Esophagus muscularis mucosa (tissue), 4 donors: ENCODE measurements at regions not wholly inside any gene's neighbourhood (a gene's known extent, or its start where the extent isn't known, plus 50 kb on each side); places are given as distances from the start of the nearest gene placed in this dataset.

ENCODE experiments used
- DNase-seq: peaks from one replicate; pipeline ENCODE4 v3.0.0-alpha.2; 2017; ENCODE audit errors: extremely low spot score
- H3K27ac ChIP-seq, 4 donors: fragments of 200-600 bp; sonication (generic); replicated peaks in 1 of 4; 1 replicate in 3 of 4; 2 replicates in 1 of 4; pipeline ENCODE4 v1.5.1; 2016 to 2019; ENCODE audit warnings: mild to moderate bottlenecking in 1 of 4
- H3K27me3 ChIP-seq, 4 donors: fragments of 200-600 bp; sonication (generic); one replicate each; pipeline versions ENCODE4 v1.5.1 to v1.6.0; 2016 to 2019
- H3K36me3 ChIP-seq, 4 donors: fragments of 200-600 bp; sonication (generic); one replicate each; pipeline ENCODE4 v1.5.1; 2016 to 2019
- H3K4me1 ChIP-seq, 4 donors: fragments of 200-600 bp; sonication (generic); one replicate each; pipeline ENCODE4 v1.5.1; 2016 to 2019
- H3K4me3 ChIP-seq, 4 donors: fragments of 200-600 bp; sonication (generic); 1 replicate in 2 of 4; 2 replicates in 2 of 4; pipeline ENCODE4 v1.5.1; 2016 to 2019; ENCODE audit warnings: mild to moderate bottlenecking in 4 of 4, moderate library complexity in 1 of 4
- H3K9me3 ChIP-seq, 4 donors: fragments of 200-600 bp; sonication (generic); 1 replicate in 3 of 4; 2 replicates in 1 of 4; pipeline ENCODE4 v1.5.1; 2016 to 2019
- EP300 ChIP-seq: sonication (generic); formaldehyde crosslinking; IDR thresholded peaks from one replicate; pipeline ENCODE4 v1.6.1; 2017; ENCODE audit warnings: antibody characterized with exemption
- POLR2A ChIP-seq: fragments of 450-650 bp; IDR thresholded peaks from one replicate; pipeline ENCODE4 v1.6.1; 2017; ENCODE audit warnings: antibody characterized with exemption, moderate library complexity, mild to moderate bottlenecking, low read depth
- POLR2AphosphoS5 ChIP-seq, 2 donors: sonication (generic); formaldehyde crosslinking; IDR thresholded peaks; one replicate each; pipeline ENCODE4 v1.6.1; 2017; ENCODE audit warnings: antibody characterized with exemption in 2 of 2
- WGBS: methylation state at CpG from one replicate; pipeline ENCODE4 v1.1.5; 2018; 5-methylcytosine and 5-hydroxymethylcytosine counted together
- intact Hi-C: fragments of 100-400 bp; cut with DNase I; formaldehyde crosslinking; loops from one replicate; pipeline ENCODE4 v1.15.1; 2023
- TF ChIP-seq, protein P1 (sequence below), 3 experiments: fragments of 200-600 bp in 2 of 3; fragments of 450-650 bp in 1 of 3; sonication (generic) in 2 of 3; IDR thresholded peaks; one replicate each; pipeline ENCODE4 v1.5.1; 2017 to 2019; ENCODE audit warnings: antibody characterized with exemption in 3 of 3, mild to moderate bottlenecking in 2 of 3, moderate library complexity in 1 of 3

DNA sequence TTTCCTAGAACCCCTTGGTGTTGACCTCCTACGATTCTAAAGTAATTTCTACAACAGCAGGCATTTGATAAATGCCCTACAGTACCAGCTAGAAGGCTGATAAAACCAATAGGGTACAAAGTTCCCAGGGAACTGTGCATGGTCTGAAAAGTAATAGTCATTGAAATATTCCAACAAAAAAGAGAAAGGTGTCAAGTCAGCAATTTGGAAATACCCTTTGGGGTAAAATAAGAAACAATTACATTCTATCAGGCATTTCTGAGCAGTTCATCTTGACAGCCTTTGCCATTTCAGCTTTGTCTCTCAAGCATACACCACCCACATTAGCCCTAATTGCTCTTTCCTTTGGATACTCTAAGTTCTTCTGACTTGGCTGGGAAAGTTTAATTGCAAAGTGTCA lies 542.9 kb upstream of the DDX18 start:
- no peak for DNase-seq
- intact Hi-C loops, result no loop called here
- no peaks in the 10 kb centered on the region for H3K27me3 ChIP-seq
- no peak overlapping the region for H3K27ac ChIP-seq
- peaks cover 0 to 4% (median 0%) of the 10 kb centered on the region in 4 donors for H3K9me3 ChIP-seq
- no peaks in the 10 kb centered on the region for H3K4me1 ChIP-seq
- TF ChIP-seq EP300 (no peak), POLR2AphosphoS5 (IDR thresholded peaks at IDR 0.05) (no peak), POLR2A (no peak)
- TF ChIP-seq, protein P1, sequence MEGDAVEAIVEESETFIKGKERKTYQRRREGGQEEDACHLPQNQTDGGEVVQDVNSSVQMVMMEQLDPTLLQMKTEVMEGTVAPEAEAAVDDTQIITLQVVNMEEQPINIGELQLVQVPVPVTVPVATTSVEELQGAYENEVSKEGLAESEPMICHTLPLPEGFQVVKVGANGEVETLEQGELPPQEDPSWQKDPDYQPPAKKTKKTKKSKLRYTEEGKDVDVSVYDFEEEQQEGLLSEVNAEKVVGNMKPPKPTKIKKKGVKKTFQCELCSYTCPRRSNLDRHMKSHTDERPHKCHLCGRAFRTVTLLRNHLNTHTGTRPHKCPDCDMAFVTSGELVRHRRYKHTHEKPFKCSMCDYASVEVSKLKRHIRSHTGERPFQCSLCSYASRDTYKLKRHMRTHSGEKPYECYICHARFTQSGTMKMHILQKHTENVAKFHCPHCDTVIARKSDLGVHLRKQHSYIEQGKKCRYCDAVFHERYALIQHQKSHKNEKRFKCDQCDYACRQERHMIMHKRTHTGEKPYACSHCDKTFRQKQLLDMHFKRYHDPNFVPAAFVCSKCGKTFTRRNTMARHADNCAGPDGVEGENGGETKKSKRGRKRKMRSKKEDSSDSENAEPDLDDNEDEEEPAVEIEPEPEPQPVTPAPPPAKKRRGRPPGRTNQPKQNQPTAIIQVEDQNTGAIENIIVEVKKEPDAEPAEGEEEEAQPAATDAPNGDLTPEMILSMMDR (IDR thresholded peaks at IDR 0.05), result no peak
- H3K36me3 ChIP-seq, result no peaks in the 10 kb centered on the region
- H3K4me3 ChIP-seq, result no peak overlapping the region
- WGBS, result 47% methylated on average over 1 of the region's 1 CpG

DNA sequence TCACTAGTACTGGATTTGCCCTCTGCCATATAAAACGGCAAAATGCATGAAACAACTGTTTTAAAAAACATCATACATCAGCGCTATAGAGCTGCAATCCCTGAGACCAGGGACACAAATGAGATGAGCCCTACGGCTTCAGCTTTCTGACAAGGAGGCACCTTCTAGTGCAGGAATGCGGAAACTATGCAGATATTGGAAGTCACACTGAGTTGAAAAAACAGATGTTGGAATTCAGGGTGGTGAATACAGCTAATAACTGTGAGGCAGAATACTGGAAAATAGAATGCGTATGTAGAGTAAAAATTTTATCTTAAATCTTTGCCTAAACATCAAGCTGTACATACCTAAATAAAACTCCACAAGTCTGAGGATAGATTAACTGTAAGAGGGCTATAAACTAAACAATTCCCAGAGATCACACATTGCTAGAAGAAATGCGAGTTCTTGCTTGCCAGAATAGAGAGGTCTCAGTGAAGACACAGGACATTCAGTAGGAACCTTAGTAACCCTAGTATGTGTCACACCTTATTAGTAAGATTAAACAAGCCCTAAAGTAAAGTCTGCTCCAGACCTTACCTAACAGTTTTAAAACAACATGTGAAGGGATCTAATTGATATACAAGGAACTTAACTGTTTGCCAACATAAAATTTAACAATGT lies 541.4 kb upstream of the DDX18 start:
- Histone ChIP-seq H3K4me3 (no peak overlapping the region), H3K36me3 (no peaks in the 10 kb centered on the region), H3K4me1 (no peaks in the 10 kb centered on the region), H3K27me3 (no peaks in the 10 kb centered on the region), H3K27ac (no peak overlapping the region), H3K9me3 (peaks cover 0 to 4% (median 0%) of the 10 kb centered on the region in 4 donors)
- TF ChIP-seq, protein P1 (IDR thresholded peaks at IDR 0.05), result no peak
- no peak for TF ChIP-seq POLR2A
- no peak for TF ChIP-seq POLR2AphosphoS5 (IDR thresholded peaks at IDR 0.05)
- TF ChIP-seq EP300, result no peak
- no peak for DNase-seq
- 37% methylated on average over 6 of the region's 6 CpGs for WGBS
- intact Hi-C loops, result no loop called here

DNA sequence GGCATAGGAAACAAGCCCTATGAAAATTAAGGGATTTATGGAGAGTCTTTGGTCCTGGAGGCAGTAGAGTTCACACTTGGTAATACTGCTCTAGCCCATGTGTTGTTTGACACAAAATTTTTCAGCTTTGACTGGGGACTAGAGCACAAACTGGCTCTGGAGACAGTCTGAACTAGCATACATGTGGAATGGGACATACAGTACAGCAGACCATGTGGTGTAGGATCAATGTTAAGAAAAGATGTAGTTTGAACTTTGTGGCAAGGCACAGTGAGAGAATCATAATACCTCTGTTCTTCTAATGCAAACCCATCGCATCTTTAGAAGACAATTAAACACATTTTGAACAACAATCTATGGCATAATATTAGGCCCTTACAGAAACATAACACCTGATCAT lies 521.5 kb upstream of the DDX18 start:
- Histone ChIP-seq H3K27ac (no peak overlapping the region), H3K36me3 (no peaks in the 10 kb centered on the region), H3K9me3 (no peaks in the 10 kb centered on the region), H3K4me1 (no peaks in the 10 kb centered on the region), H3K27me3 (no peaks in the 10 kb centered on the region), H3K4me3 (no peak overlapping the region)
- intact Hi-C loops, result no loop called here
- WGBS, result 100% methylated on average over 1 of the region's 1 CpG
- no peak for DNase-seq
- TF ChIP-seq EP300 (no peak), POLR2AphosphoS5 (IDR thresholded peaks at IDR 0.05) (no peak)

DNA sequence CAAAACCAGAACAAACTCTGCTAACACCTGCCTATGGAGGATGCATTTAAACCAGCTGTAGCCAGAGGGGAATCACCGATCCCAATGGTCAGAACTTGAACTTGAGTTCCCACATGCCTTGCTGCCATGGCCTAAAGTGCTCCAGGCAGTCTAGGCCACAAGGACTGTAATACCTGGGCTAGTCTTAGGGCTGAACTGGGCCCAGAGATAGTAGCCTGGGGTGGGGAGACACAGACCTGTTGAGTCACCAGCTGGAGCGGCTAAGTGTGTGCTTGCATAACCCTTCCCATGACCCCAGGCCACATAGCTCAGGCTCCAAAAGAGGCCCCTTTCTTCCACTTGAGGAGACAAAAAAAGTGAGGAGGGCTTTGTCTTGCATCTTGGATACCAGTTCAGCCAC lies 515.0 kb upstream of the DDX18 start:
- no peak overlapping the region for H3K4me3 ChIP-seq
- TF ChIP-seq POLR2A (no peak), EP300 (no peak), POLR2AphosphoS5 (IDR thresholded peaks at IDR 0.05) (no peak)
- TF ChIP-seq, protein P1 (IDR thresholded peaks at IDR 0.05), result no peak
- DNase-seq, result no peak
- 80% methylated on average over 1 of the region's 2 CpGs for WGBS
- intact Hi-C loops, result no loop called here
- no peaks in the 10 kb centered on the region for H3K4me1 ChIP-seq
- no peaks in the 10 kb centered on the region for H3K36me3 ChIP-seq
- H3K27me3 ChIP-seq, result no peaks in the 10 kb centered on the region
- H3K27ac ChIP-seq, result no peak overlapping the region
- no peaks in the 10 kb centered on the region for H3K9me3 ChIP-seq

DNA sequence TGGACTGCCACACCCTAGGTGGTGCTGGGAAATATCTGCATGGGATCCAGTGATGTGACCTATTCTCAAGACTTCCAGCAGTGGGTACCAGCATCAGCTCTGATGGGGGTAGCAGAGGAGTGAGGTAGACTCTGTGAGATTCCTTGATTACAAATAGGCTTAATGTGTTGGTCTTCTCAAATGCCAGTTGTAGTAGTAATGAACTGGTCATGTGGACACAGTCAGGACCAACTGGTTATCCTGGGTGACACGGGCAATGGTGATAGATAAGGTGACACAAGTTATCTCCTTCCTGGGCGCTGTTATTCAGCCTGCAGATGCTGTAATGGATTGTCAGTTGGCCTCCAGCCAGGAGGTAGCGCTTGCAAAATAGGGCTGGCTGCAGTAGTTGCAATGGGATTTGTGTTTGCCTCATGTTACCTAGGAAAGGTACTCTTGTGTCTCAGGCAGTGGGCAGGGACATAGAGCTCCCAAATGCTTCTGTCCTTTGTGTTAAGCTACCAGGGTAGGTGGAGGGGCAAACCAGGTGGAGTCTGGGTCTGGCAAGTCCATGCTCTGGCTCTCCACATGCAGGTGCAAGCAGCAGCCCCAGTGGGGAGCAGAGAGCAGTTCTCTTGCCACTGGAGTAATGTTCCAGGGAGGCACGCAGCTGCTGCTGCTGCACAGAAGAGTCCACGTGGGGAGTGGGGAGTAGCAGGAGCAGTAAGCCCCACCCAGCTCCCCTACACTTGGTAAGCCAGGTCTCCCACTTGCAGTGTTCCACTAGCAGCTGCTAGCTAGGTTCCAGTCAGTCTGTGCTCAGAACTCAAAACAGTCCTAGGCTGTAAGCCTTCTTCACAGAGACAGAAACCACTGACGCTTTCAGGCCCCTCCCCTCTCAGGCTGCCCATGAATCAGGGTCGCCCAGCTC lies 505.4 kb upstream of the DDX18 start:
- 77% methylated on average over 7 of the region's 7 CpGs for WGBS
- Histone ChIP-seq H3K27me3 (no peaks in the 10 kb centered on the region), H3K27ac (no peak overlapping the region), H3K4me1 (no peaks in the 10 kb centered on the region), H3K9me3 (peaks cover 0 to 5% (median 0%) of the 10 kb centered on the region in 4 donors), H3K4me3 (no peak overlapping the region), H3K36me3 (no peaks in the 10 kb centered on the region)
- TF ChIP-seq EP300, result no peak
- TF ChIP-seq POLR2A, result no peak
- TF ChIP-seq, protein P1 (IDR thresholded peaks at IDR 0.05), result no peak
- intact Hi-C loops, result no loop called here
- no peak for DNase-seq
